ENCODE measurements at regions not wholly inside any gene's neighbourhood (a gene's known extent, or its start where the extent isn't known, plus 50 kb on each side); places are given as distances from the start of the nearest gene placed in this dataset.

GRCh38 chr7:26614503-26614902 lies 249.9 kb downstream of the SKAP2 start:
- TF ChIP-seq POLR2A (IDR thresholded peaks at IDR 0.05) (no peak), CTCF (IDR thresholded peaks at IDR 0.05) (no peak)
- 83 to 89% methylated on average over 11 of the region's 11 CpGs for WGBS, 2 donors
- Histone ChIP-seq H3K4me3 (no peak overlapping the region), H3K27me3 (no peaks in the 10 kb centered on the region), H3K4me1 (no peaks in the 10 kb centered on the region), H3K27ac (no peak overlapping the region), H3K36me3 (replicated peaks in 1 of 2; ENCODE audit: insufficient read depth in 1 of 2, low read depth in 2 of 2) (no peaks in the 10 kb centered on the region), H3K9me3 (no peaks in the 10 kb centered on the region)
- ATAC-seq (no peak), DNase-seq (no peak)
- intact Hi-C loops (cut with DNase I) = no loop called here

- ATAC-seq (no peak), DNase-seq (no peak)
- 83 to 86% methylated on average over 7 of the region's 7 CpGs for WGBS, 2 donors
- no peaks in the 10 kb centered on the region for H3K9me3 ChIP-seq
- H3K27ac ChIP-seq = no peak overlapping the region
- no peak for TF ChIP-seq POLR2A (IDR thresholded peaks at IDR 0.05)
- TF ChIP-seq CTCF (IDR thresholded peaks at IDR 0.05) = no peak
- no peaks in the 10 kb centered on the region for H3K36me3 ChIP-seq (replicated peaks in 1 of 2; ENCODE audit: insufficient read depth in 1 of 2, low read depth in 2 of 2)
- H3K4me1 ChIP-seq = no peaks in the 10 kb centered on the region
- no peak overlapping the region for H3K4me3 ChIP-seq
- intact Hi-C loops (cut with DNase I) = no loop called here
- H3K27me3 ChIP-seq = no peaks in the 10 kb centered on the region
These were observed 248.2 kb downstream of the SKAP2 start for GRCh38 chr7:26616235-26616634.

- Histone ChIP-seq H3K4me3 (no peak overlapping the region), H3K4me1 (no peaks in the 10 kb centered on the region), H3K27ac (no peak overlapping the region), H3K27me3 (no peaks in the 10 kb centered on the region), H3K36me3 (replicated peaks in 1 of 2; ENCODE audit: insufficient read depth in 1 of 2, low read depth in 2 of 2) (no peaks in the 10 kb centered on the region), H3K9me3 (no peaks in the 10 kb centered on the region)
- WGBS, 2 donors = 70 to 82% methylated on average over 7 of the region's 7 CpGs
- DNase-seq = no peak
- intact Hi-C loops (cut with DNase I) = no loop called here
- ATAC-seq = no peak
- TF ChIP-seq POLR2A (IDR thresholded peaks at IDR 0.05) = no peak
- no peak for TF ChIP-seq CTCF (IDR thresholded peaks at IDR 0.05)
These were observed 247.3 kb downstream of the SKAP2 start for GRCh38 chr7:26617066-26617465.
